Hematopoietic multipotent progenitor cell treated with erythropoietin and hydrocortisone succinate and interleukin-3 and kit ligand, for 8 days (in vitro differentiated cells): ENCODE measurements at regions not wholly inside any gene's neighbourhood (a gene's known extent, or its start where the extent isn't known, plus 50 kb on each side); places are given as distances from the start of the nearest gene placed in this dataset.

Source experiments
- DNase-seq: peaks from one replicate; pipeline ENCODE4 v3.0.0-alpha.2; 2015

GRCh38 chr17:31702041-31702440, 157.0 kb downstream of the COPRS start:
- no peak for DNase-seq

- no peak for DNase-seq
Measured at GRCh38 chr17:31700973-31701372, 158.1 kb downstream of the COPRS start.

GRCh38 chr17:31699886-31700285, 159.2 kb downstream of the COPRS start:
- DNase-seq = no peak

GRCh38 chr17:31699281-31699680, 159.8 kb downstream of the COPRS start:
- peak; percentile 19 for DNase-seq

- no peak for DNase-seq
Measured at GRCh38 chr17:31698751-31699150, 160.3 kb downstream of the COPRS start.

- no peak for DNase-seq
Measured at GRCh38 chr17:31697838-31698237, 161.2 kb downstream of the COPRS start.

- no peak for DNase-seq
Measured at GRCh38 chr17:31696703-31697325, 162.2 kb downstream of the COPRS start.

GRCh38 chr17:31696184-31696602, 162.9 kb downstream of the COPRS start:
- DNase-seq = no peak

- DNase-seq = no peak
Measured at GRCh38 chr17:31695456-31696090, 163.5 kb downstream of the COPRS start.

- DNase-seq = no peak
Measured at GRCh38 chr17:31693433-31694220, 165.4 kb downstream of the COPRS start.

GRCh38 chr17:31692632-31693031, 166.4 kb downstream of the COPRS start:
- no peak for DNase-seq

GRCh38 chr17:31692027-31692426, 167.0 kb downstream of the COPRS start:
- no peak for DNase-seq

- DNase-seq = no peak
Measured at GRCh38 chr17:31691251-31691905, 167.7 kb downstream of the COPRS start.

- DNase-seq = no peak
Measured at GRCh38 chr17:31690151-31690551, 168.9 kb downstream of the COPRS start.

- DNase-seq = no peak
Measured at GRCh38 chr17:31688701-31689100, 170.3 kb downstream of the COPRS start.

- DNase-seq = no peak
Measured at GRCh38 chr17:31687505-31688126, 171.4 kb downstream of the COPRS start.

GRCh38 chr17:31686495-31686894, 172.5 kb downstream of the COPRS start:
- DNase-seq = no peak

- no peak for DNase-seq
Measured at GRCh38 chr17:31684901-31685300, 174.1 kb downstream of the COPRS start.

- DNase-seq = no peak
Measured at GRCh38 chr17:31680126-31680525, 178.9 kb downstream of the COPRS start.

GRCh38 chr17:31679667-31680066, 179.4 kb downstream of the COPRS start:
- no peak for DNase-seq

- DNase-seq = no peak
Measured at GRCh38 chr17:31678431-31678830, 180.6 kb downstream of the COPRS start.

GRCh38 chr17:31677681-31678080, 181.4 kb downstream of the COPRS start:
- no peak for DNase-seq

GRCh38 chr17:31677036-31677435, 182.0 kb downstream of the COPRS start:
- DNase-seq = no peak
